GM13977 (cell line): ENCODE measurements at regions not wholly inside any gene's neighbourhood (a gene's known extent, or its start where the extent isn't known, plus 50 kb on each side); places are given as distances from the start of the nearest gene placed in this dataset.

Experiments used
- DNase-seq: peaks from one replicate; pipeline ENCODE4 v3.0.0; 2012; ENCODE audit warnings: low spot score
- in situ Hi-C: fragments of 300-500 bp; cut with MboI; formaldehyde crosslinking; loops from one replicate; pipeline ENCODE4 v1.12.0; 2022; ENCODE audit warnings: low sequenced_read_pairs, low pct_unique_long_range_greater_than_20kb, mixed read lengths, inconsistent platforms; ENCODE audit not compliant: unreplicated experiment
- TF ChIP-seq, protein P1 (sequence below): IDR thresholded peaks from 2 replicates; pipeline ENCODE4 v1.5.1; 2012; ENCODE audit warnings: mild to moderate bottlenecking, control low read depth; ENCODE audit not compliant: insufficient read depth; ENCODE audit errors: extremely low read depth, missing control alignments

DNA sequence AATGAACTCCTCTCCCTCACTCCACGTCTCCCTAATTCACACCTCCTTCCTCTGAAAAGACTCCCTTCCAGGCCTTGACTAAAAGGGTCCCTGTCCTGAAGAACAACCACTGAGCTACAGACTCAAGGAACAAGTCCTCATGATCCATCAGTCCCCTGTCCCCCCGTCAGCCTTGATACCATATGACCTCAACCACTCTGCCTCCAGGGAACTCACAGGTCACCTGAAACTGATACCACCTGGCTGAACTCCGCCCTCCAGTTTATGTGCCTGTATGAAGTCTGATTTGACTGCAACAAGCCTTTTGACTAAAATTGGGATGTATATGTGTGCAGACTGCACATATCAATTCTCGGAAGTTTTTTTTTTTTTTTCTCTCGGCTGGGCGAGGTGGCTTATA, 88.7 kb downstream of the UGCG start:
- TF ChIP-seq, protein P1, sequence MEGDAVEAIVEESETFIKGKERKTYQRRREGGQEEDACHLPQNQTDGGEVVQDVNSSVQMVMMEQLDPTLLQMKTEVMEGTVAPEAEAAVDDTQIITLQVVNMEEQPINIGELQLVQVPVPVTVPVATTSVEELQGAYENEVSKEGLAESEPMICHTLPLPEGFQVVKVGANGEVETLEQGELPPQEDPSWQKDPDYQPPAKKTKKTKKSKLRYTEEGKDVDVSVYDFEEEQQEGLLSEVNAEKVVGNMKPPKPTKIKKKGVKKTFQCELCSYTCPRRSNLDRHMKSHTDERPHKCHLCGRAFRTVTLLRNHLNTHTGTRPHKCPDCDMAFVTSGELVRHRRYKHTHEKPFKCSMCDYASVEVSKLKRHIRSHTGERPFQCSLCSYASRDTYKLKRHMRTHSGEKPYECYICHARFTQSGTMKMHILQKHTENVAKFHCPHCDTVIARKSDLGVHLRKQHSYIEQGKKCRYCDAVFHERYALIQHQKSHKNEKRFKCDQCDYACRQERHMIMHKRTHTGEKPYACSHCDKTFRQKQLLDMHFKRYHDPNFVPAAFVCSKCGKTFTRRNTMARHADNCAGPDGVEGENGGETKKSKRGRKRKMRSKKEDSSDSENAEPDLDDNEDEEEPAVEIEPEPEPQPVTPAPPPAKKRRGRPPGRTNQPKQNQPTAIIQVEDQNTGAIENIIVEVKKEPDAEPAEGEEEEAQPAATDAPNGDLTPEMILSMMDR: no peak
- DNase-seq: peak; percentile 26
- in situ Hi-C loops: no loop called here

DNA sequence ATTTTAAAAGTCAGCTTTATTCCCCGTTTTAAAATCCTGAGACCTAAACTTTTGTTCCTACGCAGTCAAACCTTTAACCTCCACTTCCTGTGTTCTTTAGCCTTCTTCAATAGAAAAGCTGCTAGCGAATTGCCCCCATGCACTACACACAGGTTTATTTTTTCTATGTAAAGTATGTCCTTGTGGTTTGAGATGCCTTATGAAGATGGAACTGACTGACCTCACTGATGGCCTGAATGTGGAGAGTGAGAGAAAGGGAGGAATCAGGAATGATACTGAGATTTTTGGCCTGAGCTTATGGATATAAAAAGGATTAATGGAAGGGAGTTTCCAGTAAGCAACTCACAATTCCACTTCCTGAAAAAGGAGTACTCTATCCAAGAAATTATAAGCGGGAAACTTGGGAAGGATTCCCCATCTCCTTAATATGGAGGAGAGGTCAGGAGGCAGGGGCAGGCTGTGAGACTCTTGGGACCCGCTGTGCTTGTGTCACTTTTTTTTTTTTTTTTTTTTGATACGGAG, 89.5 kb downstream of the UGCG start:
- DNase-seq: no peak
- TF ChIP-seq, protein P1: no peak
- in situ Hi-C loops: no loop called here
